Central memory CD8-positive, alpha-beta T cell (primary cell): ENCODE measurements at regions not wholly inside any gene's neighbourhood (a gene's known extent, or its start where the extent isn't known, plus 50 kb on each side); places are given as distances from the start of the nearest gene placed in this dataset.

Source experiments
- ATAC-seq: fragments of 150-1000 bp; cut with Tn5 transposase; replicated peaks from 2 replicates; pipeline ENCODE4 v1.10.0; 2022; ENCODE audit warnings: mild to moderate bottlenecking, moderate FRiP score, moderate number of reproducible peaks; ENCODE audit not compliant: poor library complexity, severe bottlenecking; ENCODE audit errors: extremely low read depth
- DNase-seq, 2 donors: peaks; one replicate each; pipeline ENCODE4 v3.0.0; 2021; ENCODE audit warnings: low spot score in 2 of 2
- H3K27ac Mint-ChIP-seq: one replicate; pipeline ENCODE4 v1.8.0; 2022; ENCODE audit warnings: low read depth, mild to moderate bottlenecking, moderate library complexity, mixed read lengths
- H3K27me3 Mint-ChIP-seq: one replicate; pipeline ENCODE4 v1.8.0; 2022; ENCODE audit warnings: mixed read lengths
- H3K36me3 Mint-ChIP-seq: one replicate; pipeline ENCODE4 v1.8.0; 2022; ENCODE audit warnings: mild to moderate bottlenecking, moderate library complexity, mixed read lengths; ENCODE audit not compliant: insufficient read depth
- H3K4me1 Mint-ChIP-seq: one replicate; pipeline ENCODE4 v1.8.0; 2022; ENCODE audit warnings: mixed read lengths
- H3K4me3 Mint-ChIP-seq: one replicate; pipeline ENCODE4 v1.8.0; 2022; ENCODE audit warnings: mild to moderate bottlenecking, moderate library complexity, mixed read lengths
- H3K9me3 Mint-ChIP-seq: one replicate; pipeline ENCODE4 v1.8.0; 2022; ENCODE audit warnings: mixed read lengths

DNA sequence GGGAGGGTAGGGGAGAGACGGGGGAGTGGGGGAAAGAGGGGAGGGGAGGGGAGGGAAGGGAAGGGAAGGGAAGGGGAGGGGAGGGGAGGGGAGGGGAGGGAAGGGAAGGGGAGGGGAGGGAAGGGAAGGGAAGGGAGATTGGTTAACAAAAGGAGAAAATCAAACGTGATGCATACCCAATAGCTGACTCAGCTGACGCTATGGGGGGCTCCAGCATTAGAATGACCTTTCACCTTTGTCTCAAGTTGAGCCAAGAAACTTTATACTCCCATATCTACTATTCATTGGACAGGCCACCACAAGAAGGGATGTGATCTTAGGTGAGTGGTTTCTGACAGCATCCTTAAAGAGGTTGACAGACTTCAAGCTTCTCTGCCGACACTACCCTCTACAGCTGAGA, 432.8 kb upstream of the CDH5 start:
- no peak for ATAC-seq
- no peaks in the 10 kb centered on the region for H3K27me3 Mint-ChIP-seq
- no peaks in the 10 kb centered on the region for H3K4me1 Mint-ChIP-seq
- no peaks in the 10 kb centered on the region for H3K36me3 Mint-ChIP-seq
- DNase-seq, result no peak
- H3K9me3 Mint-ChIP-seq, result peaks cover 32% of the 10 kb centered on the region
- H3K4me3 Mint-ChIP-seq, result no peak overlapping the region
- no peak overlapping the region for H3K27ac Mint-ChIP-seq

DNA sequence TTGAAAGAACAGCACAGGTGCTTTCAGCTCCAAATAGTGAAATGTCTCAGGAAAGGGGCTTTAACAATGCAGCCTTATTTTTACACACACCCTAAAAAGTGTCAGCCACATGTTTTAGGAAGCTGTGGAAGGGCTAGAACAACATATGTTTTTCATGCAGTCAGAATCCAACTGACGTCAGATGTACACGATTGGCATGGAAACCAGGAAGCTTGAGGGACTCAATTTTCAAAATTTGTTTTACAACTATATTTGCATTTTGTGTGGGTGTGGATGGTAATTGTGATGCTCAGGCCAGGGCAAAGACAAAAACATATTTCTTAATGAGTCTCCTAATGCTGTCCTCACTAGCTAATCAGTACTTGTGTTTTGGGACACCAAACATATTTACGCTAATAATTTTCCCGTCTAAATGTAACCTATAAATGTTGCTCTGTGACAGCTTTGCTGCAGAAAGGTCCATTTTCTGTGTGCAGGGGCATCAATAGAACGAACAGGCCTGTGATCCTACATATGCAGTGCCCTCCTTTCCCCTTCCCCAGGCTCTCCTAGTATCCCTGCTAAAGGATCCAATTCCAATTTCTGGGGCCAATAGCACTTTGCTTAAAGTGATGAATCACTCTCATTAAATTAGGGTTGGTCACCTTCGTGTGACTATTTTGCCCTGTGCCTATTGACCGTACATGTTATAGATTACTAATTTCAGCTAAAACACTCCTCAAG, 434.0 kb upstream of the CDH5 start:
- Mint-ChIP-seq H3K4me3 (no peak overlapping the region), H3K27me3 (no peaks in the 10 kb centered on the region)

DNA sequence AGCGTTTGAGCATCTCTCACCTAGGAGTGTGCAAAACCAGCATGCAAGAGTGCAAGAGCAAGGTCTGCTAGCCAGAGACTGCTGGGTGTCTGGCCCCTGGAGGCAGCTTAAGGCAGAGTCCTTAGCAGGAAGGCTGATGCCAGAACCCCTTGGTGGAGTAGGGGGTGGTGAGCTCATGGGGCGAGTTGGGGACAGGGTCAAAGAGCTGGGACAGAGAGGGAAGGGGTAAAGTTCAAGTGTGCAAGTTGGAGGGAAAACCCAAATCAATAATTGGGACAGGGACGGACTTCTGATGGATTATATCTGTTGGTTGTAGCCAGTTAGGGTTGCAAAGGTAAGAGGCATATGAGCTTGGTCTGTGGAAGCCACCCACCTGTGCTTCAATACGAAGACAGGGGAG, 443.6 kb upstream of the CDH5 start:
- Mint-ChIP-seq H3K27me3 (peaks cover 11% of the 10 kb centered on the region), H3K27ac (no peak overlapping the region), H3K36me3 (no peaks in the 10 kb centered on the region), H3K4me1 (no peaks in the 10 kb centered on the region), H3K4me3 (no peak overlapping the region), H3K9me3 (peaks cover 9% of the 10 kb centered on the region)
- DNase-seq (no peak), ATAC-seq (no peak)

More for the DNA sequence above, 434.0 kb upstream of the CDH5 start:
- no peak for DNase-seq
- H3K9me3 Mint-ChIP-seq, result peaks cover 41% of the 10 kb centered on the region
- H3K36me3 Mint-ChIP-seq, result no peaks in the 10 kb centered on the region
- no peak for ATAC-seq
- no peak overlapping the region for H3K27ac Mint-ChIP-seq
- no peaks in the 10 kb centered on the region for H3K4me1 Mint-ChIP-seq

DNA sequence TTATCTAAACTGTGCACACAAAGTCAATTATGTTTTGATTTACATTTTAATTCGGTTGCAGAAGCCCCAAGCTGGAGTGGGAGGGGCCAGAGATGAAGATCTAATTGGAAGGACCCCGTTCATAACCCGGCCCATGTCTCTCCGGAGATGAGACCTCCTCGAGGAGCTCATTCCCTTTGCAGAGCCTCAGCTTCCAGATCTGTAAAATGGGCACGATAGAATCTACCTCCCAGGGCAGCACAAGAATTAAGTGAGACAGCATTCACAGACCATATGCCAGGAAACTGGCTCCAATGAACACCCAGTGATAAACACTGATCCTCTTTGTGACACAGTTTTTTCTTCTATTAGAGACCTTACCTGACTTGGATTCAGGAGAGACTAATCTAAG, 446.5 kb upstream of the CDH5 start:
- H3K4me1 Mint-ChIP-seq, result no peaks in the 10 kb centered on the region
- H3K9me3 Mint-ChIP-seq, result peaks cover 10% of the 10 kb centered on the region
- H3K27ac Mint-ChIP-seq, result no peak overlapping the region
- H3K27me3 Mint-ChIP-seq, result peaks cover 11% of the 10 kb centered on the region
- no peaks in the 10 kb centered on the region for H3K36me3 Mint-ChIP-seq
- no peak for ATAC-seq
- H3K4me3 Mint-ChIP-seq, result no peak overlapping the region
- no peak for DNase-seq

DNA sequence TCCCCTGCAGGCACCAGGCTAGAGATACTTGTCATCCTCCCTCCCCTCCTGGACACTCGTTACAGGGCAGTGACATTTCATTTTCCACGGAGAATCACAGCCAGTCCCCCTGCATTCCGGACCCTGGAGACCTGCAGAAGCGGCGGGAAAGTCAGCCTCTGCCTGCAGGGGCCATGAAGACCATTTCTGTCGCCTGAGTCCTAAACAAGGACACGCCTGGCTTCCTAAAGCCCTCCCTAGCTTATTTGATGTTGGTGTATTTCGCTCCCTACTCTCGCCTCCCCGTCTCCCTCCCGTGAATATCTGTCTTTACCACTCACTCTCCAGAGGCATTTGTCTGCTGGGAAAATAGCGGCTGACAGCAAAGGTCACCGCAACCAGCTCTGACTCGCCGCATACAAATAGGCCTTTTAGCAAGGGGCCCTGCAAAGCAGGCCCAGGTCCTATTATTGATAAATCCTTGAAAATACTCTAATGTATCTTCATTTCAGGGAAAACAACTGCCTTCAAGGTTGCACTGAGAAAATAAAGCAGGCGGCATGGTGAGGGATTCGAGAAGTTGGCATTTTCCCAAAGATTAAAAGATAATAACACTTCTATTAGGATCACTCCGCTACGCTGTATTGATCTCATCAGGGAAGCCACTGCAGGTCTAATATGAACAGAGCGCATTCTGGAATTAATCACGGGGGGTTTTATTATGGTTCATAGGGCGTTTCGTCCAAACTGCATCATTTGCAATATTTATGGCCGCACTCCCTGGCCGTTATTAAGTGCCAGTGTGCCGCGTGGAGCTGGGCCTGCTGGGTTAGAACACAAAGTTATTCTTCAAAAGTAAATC, 447.1 kb upstream of the CDH5 start:
- DNase-seq, result no peak
- Mint-ChIP-seq H3K27ac (no peak overlapping the region), H3K27me3 (peaks cover 11% of the 10 kb centered on the region), H3K4me3 (no peak overlapping the region), H3K4me1 (no peaks in the 10 kb centered on the region), H3K36me3 (no peaks in the 10 kb centered on the region), H3K9me3 (peaks cover 10% of the 10 kb centered on the region)
- ATAC-seq, result no peak

DNA sequence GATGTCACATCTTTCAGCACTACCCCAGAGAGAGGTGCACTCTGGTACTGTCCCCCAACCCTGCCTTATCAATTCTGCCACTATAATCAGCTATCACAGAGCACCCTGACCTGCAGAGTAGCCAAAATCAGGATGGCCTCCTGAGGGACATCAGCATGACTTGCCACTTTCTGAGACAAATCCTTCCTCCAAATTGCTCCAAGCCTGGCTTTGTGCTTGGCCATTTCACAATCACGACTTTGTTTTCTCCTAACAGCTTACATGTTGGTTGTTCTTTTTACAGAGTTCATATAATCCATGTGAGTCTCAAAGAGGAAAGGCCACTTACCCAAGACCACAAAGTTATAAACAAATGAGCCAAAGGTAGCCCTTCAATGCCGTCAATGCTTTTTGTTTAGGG, 449.0 kb upstream of the CDH5 start:
- ATAC-seq (no peak), DNase-seq (no peak)
- H3K27ac Mint-ChIP-seq, result no peak overlapping the region
- H3K4me3 Mint-ChIP-seq, result no peak overlapping the region
- H3K4me1 Mint-ChIP-seq, result no peaks in the 10 kb centered on the region
- H3K9me3 Mint-ChIP-seq, result peaks cover 10% of the 10 kb centered on the region
- no peaks in the 10 kb centered on the region for H3K36me3 Mint-ChIP-seq
- H3K27me3 Mint-ChIP-seq, result peaks cover 11% of the 10 kb centered on the region

DNA sequence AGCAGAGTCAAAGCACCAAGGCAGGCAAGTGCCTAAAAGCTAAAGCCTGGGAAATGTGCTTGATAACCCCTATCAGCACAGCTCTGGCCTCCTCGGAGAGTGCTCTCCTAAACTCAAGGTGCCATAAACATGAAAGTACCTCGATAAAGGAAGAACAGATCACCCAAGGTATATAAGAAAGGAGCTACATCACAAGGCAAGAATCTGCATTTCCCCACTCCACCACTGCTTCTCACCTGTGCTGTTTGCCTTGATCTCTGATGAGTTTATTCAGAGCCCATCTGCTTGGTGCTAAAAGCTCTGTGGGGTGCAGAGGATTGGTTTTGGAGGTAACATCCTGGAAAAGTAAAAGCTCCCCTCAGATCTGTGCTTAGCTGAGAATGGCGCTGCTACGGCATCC, 449.5 kb upstream of the CDH5 start:
- ATAC-seq, result no peak
- Mint-ChIP-seq H3K27me3 (peaks cover 11% of the 10 kb centered on the region), H3K36me3 (no peaks in the 10 kb centered on the region), H3K4me3 (no peak overlapping the region), H3K4me1 (no peaks in the 10 kb centered on the region), H3K27ac (no peak overlapping the region), H3K9me3 (peaks cover 10% of the 10 kb centered on the region)
- no peak for DNase-seq

DNA sequence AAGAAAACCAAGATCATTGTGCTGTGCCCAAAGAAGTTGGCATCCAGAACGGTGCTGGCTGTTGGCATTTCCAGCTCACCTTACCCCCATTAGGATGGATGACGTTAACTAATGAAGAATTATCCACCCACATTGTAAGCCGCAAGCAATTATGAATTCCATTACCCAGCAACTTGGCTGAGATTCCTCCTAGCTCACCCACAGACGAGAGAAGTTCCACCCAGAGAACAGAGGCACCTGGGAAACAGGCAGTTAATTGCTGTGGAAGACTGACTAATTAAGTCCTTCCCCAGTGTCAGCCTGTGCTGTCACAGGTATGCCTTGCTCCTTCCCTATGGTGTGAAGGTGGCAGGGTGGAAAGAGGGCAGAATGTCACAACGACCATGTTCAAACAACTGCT, 456.2 kb upstream of the CDH5 start:
- H3K27me3 Mint-ChIP-seq, result no peaks in the 10 kb centered on the region

DNA sequence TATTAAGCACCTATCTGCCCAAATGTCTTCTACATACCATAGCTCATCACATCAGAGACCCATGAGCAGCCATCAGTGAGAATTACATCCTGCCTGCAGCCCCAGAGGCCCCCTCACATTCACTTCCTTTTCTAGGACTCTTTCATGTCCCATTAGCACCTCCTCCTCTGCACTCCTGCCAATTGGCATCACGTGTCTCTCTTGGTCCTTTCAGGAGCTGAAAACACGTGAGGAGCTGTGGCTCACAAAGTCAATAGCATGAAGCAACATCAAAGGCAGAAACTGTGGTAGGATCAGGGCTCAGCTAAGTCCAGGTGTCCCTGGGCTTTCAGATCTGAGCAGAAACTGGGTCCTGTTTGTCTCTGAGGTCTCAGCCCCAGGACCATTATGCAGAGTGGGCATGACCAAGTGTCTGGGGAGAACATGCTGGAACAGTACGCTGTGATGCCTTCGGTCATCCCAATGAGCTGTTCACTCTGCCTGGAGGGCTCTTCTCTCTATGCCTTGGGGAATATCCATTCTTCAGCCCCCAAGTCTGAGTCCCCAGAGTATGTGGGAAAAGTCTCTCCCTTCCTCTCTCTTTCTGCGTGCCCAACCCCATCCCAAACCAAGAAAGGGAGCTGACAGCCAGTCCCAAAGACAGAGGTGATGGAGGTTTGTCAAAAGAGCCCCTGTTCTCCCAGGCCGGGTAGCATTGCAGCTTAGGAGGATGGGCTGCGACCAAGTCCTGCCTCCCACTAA, 457.0 kb upstream of the CDH5 start:
- ATAC-seq, result no peak
- H3K36me3 Mint-ChIP-seq, result no peaks in the 10 kb centered on the region
- H3K9me3 Mint-ChIP-seq, result peaks cover 5% of the 10 kb centered on the region
- H3K4me1 Mint-ChIP-seq, result no peaks in the 10 kb centered on the region
- no peak overlapping the region for H3K4me3 Mint-ChIP-seq
- no peak overlapping the region for H3K27ac Mint-ChIP-seq
- H3K27me3 Mint-ChIP-seq, result no peaks in the 10 kb centered on the region
- DNase-seq, result no peak

More for the DNA sequence above, 456.2 kb upstream of the CDH5 start:
- ATAC-seq, result no peak
- H3K36me3 Mint-ChIP-seq, result no peaks in the 10 kb centered on the region
- H3K4me1 Mint-ChIP-seq, result no peaks in the 10 kb centered on the region
- H3K4me3 Mint-ChIP-seq, result no peak overlapping the region
- DNase-seq, result no peak
- peaks cover 5% of the 10 kb centered on the region for H3K9me3 Mint-ChIP-seq
- H3K27ac Mint-ChIP-seq, result no peak overlapping the region

DNA sequence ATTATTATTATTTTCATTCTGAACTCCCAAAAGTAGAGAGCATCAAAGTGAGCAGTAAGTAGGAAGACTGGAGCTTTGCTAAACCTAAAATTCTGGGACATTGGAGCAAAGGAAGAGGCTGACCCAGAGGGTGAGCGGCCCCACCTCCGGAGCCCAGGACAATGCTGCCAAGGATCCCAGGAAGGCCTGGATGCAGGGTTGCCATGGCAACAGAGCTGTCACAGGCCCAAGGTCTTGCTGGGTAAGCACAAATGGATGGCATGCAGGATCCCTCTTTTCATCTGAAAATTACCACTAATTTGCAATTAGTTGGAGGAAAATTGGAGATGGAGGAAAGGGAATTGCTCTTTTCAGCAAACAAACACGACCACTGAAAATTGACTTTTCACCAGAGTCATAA, 457.9 kb upstream of the CDH5 start:
- Mint-ChIP-seq H3K36me3 (no peaks in the 10 kb centered on the region), H3K27ac (no peak overlapping the region), H3K4me3 (no peak overlapping the region), H3K4me1 (no peaks in the 10 kb centered on the region), H3K27me3 (no peaks in the 10 kb centered on the region), H3K9me3 (peaks cover 5% of the 10 kb centered on the region)
- DNase-seq (no peak), ATAC-seq (no peak)

DNA sequence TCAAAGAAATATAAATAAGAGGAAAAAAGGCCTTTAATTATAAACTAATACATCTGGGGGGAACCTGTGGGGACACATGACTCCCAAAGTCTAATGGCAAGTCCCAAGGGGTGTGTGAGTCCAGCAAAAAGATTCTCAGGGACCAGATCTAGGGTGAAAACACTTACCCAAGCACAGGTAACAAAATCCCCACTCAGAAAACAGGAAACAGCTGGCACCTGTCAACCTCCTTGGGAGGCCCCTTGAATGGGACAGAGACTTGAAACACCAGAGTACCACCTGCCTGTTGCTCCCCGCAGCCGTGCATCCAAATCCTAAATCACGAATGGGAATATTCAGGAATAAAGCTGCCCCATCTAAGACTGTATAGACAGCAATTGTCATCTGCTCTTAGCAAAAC, 461.2 kb upstream of the CDH5 start:
- Mint-ChIP-seq H3K9me3 (peaks cover 5% of the 10 kb centered on the region), H3K27ac (no peak overlapping the region), H3K4me1 (no peaks in the 10 kb centered on the region), H3K27me3 (no peaks in the 10 kb centered on the region), H3K4me3 (no peak overlapping the region), H3K36me3 (no peaks in the 10 kb centered on the region)
- ATAC-seq (no peak), DNase-seq (no peak)

DNA sequence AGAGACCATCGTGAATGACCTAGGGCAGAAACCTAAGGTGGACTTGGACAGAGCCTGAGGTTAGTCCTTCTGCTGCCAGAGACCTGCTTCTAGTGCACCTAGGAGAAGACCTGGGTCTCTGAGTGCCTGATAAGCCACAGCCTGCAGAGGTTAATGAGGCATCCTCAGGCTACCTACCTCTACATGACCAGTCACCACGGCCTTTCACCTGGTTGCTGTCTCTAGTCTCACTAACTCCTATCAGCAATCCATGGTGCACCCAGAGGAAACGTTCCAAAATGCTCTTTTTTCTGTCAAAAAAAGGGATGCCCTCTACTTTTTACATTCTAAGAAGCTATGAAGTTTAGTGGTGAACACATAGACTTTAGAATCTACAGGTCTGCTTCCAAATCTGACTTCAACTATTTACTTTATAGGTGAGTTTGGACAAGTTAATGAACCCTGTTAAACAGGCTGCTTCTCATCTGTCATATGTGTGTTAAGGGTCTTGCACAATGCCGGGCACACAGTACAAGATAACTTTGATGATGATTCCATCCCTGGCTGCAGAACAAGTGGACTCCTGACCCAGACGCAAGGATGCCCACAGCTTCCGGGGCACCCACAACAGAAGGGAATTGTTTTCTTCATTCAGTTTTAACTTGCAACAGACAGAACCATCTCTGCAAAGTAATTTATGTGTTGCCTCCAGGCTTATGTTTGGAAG, 469.9 kb upstream of the CDH5 start:
- Mint-ChIP-seq H3K27ac (no peak overlapping the region), H3K36me3 (no peaks in the 10 kb centered on the region), H3K9me3 (peaks cover 4% of the 10 kb centered on the region), H3K27me3 (peaks cover 10% of the 10 kb centered on the region), H3K4me1 (no peaks in the 10 kb centered on the region), H3K4me3 (no peak overlapping the region)
- DNase-seq (no peak), ATAC-seq (no peak)
